ENCODE measurements at regions not wholly inside any gene's neighbourhood (a gene's known extent, or its start where the extent isn't known, plus 50 kb on each side); places are given as distances from the start of the nearest gene placed in this dataset.

GRCh38 chr12:34344851-34345522, 322.7 kb downstream of the ALG10 start:
- DNase-seq (ENCODE audit: low spot score), result no peak

GRCh38 chr12:34345801-34346200, 323.5 kb downstream of the ALG10 start:
- DNase-seq (ENCODE audit: low spot score), result no peak

DNA sequence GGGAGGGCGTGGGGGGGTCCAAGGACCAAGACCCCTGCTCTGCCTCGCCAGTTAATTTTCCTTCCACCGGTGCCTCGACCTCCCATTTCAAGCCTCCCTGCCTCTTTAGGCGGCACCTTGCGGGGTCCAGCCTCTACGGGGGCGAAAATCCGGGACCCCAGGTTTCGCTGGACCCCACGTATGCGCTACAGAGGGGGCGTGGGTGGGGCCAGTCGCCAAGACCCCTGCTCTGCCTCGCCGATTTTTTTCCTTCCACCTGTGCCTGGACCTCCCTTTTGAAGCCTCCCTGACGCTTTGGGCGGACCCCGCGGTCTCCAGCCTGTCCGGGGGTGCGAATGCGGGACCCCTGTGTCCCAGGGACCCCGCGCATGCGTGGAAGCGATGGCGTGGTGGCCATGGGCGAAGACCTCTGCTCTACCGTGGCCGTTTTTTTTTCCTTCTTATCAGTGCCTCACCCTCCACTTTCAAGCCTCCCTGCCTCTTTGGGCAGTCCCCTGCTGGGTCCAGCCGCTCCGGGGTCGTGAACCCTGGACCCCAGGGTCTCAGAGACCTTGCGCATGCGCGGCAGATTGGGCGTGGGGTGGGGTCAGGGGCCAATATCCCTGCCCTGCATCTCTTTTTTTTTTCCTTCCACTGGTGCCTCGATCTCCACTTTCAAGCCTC, 324.2 kb downstream of the ALG10 start:
- no peak for DNase-seq (ENCODE audit: low spot score)

GRCh38 chr12:34347367-34347766, 325.1 kb downstream of the ALG10 start:
- no peak for DNase-seq (ENCODE audit: low spot score)

DNA sequence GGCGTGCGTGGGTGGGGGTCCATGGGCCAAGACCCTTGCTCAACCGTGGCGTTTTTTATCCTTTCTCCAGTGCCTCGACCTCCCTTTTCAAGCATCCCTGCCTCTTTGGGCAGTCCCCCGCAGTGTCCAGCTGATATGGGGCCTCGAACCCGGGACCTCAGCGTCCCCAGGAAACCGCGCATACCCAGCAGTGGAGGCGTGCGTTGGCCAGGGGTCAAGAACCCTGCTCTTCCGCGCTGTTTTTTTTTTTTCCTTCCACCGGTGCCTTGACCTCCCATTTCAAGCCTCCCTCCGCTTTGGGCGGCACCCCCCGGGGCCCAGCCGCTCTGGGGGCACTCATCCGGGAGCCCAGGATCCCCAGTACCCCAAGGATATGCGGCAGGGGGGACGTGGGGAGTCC, 325.8 kb downstream of the ALG10 start:
- DNase-seq (ENCODE audit: low spot score), result no peak

DNA sequence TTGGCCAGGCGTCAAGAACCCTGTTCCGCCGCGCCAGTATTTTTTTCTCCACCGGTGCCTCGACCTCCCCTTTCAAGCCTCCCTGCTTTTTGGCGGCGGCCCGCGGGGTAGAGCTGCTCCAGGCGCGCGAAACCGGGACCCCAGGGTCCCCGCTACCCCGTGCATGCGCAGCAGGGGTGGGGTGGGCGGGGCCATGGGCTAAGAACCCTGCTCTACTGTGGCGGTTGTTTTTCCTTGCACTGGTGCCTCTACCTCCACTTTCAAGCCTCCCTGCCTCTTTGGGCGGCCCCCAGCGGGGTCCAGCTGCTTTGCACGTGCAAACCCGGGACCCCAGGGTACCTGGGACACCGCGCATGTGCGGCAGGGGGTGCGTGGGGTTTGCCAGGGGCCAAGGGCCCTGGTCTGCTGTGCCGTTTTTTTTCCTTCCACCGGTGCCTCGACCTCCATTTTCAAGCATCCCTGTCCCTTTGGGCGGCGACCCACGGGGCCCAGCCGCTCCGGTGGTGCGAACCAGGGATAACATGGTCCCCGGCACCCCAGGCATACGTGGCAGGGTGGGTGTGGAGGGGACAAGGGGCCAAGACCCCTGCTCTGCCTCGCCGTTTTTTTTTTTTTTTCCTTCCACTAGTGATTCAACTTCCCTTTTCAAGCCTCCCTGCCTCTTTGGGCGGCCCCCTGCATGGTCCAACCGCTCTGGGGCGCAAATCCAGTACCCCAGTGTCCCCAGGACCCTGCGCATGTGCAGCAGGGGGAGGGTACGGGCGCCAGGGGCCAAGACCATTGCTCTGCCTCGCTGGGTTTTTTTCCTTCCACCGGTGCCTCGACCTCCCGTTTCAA, 326.8 kb downstream of the ALG10 start:
- no peak for DNase-seq (ENCODE audit: low spot score)

DNA sequence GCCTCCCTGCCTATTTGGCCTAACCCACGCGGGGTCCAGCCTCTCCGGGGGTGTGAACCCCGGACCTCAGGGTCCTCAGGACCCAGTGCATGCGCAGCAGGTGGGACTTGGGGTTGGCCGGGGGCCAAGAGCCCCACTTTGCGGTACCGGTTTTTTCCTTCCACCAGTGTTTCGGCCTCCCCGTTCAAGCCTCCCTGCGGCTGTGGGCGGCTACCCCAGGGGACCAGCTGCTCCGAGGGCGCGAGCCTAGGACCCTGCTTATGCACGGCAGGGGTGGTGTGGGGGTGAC, 327.3 kb downstream of the ALG10 start:
- no peak for DNase-seq (ENCODE audit: low spot score)

- DNase-seq (ENCODE audit: low spot score), result no peak
Measured at GRCh38 chr12:34350092-34351041, 328.1 kb downstream of the ALG10 start.

GRCh38 chr12:34352098-34352497, 329.8 kb downstream of the ALG10 start:
- DNase-seq (ENCODE audit: low spot score), result no peak

DNA sequence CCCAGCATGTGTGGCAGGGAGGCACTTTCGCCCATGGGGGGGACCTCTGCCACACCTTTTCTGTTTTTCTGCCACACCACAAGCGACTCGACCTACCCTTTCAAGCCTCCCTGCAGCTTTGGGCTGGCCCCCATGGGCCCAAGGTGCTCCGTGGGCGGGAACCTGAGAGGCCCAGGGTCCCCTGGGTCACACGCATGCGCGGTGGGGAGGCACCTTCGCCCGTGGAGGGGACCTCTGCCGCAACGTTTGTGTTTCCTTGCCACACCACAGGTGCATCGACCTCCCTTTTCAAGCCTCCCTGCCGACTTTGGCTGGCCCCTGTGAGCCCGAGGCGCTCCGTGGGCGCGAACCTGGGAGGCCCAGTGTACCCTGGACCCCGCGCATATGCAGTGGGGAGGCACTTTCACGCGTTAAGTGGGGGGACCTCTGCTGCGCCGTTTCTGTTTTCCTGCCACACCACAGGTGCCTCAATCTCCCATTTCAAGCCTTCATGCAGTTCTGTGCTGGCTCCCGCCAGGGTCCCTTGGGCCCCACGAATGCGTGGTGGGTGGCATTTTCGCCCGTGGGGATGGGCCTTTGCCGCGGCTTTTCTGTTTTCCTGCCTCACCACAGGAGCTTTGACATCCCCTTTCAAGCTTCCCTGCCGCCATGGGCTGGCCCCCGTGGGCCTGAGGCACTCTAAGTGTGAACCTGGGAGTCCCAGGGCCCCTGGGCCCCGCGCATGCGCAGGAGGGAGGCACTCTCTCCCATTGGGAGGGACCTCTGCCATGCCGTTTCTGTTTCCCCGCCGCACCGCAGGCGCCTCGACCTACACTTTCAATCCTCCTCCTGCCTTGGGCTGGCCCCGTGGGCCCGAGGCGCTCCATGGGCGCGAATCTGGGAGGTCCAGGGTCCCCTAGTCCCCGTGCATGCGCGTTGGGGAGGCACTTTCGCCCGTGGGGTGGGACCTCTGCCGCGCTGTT, 332.2 kb downstream of the ALG10 start:
- DNase-seq (ENCODE audit: low spot score), result no peak

GRCh38 chr12:34356233-34356987, 334.1 kb downstream of the ALG10 start:
- DNase-seq (ENCODE audit: low spot score), result no peak

DNA sequence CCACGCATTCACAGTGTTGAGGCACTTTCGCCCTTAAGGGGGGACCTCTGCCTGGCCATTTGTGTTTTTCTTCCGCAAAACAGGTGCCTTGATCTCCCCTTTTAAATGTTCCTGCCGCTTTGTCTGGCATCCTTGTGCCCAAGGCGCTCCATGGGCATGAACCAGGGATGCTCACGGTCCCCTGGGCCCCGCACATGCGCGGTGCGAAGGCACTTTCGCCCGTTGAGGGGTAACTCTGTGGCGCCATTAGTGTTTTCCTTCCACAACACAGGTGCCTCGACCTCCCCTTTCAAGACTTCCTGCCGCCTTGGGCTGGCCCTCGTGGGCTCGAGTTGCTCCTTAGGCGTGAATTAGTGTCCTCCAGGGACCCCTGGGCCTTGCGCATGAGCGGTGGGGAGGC, 335.5 kb downstream of the ALG10 start:
- no peak for DNase-seq (ENCODE audit: low spot score)

DNA sequence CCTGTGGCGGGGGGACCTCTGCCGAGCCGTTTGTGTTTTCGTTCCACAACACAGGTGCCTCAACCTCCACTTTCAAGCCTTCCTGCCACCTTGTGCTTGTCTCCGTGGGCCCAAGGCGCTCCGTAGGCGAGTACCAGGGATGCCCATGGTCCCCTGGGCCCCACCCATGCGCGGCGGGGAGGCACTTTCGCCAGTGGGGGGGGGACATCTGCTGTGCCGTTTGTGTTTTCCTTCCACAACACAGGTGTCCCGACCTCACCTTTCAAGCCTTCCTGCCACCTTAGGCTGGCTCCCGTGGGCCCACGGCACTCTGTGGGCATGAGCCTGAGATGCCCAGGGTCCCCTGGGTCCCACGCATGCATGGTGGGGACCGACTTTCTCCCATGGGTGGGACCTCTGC, 335.9 kb downstream of the ALG10 start:
- no peak for DNase-seq (ENCODE audit: low spot score)

- no peak for DNase-seq (ENCODE audit: low spot score)
Measured at GRCh38 chr12:34361721-34362316, 339.5 kb downstream of the ALG10 start.

DNA sequence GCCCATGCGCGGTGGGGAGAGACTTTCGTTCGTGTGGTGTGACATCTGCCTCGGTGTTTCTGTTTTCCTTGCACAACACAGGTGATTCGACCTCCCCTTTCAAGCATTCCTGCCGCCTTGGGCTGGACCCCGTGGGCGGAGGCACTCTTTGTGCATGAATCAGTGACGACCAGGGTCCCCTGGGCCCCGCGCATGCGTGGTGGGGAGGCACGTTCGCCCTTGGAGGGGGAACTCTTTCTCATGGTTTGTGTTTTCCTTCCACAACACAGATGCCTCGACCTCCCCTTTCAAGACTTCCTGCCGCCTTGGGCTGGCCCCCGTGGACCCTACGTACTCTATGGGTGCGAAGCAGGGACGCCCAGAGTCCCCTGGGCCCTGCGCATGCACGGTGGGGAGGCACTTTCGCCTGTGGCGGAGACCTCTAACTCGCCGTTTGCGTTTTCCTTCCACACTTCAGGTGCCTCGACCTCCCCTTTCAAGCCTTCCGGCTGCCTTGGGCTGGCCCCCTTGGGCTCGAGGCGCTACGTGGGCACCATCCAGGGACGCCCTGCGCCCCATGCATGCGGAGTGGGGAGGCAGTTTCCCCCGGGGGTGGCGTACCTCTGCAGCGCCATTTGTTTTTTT, 340.9 kb downstream of the ALG10 start:
- no peak for DNase-seq (ENCODE audit: low spot score)

DNA sequence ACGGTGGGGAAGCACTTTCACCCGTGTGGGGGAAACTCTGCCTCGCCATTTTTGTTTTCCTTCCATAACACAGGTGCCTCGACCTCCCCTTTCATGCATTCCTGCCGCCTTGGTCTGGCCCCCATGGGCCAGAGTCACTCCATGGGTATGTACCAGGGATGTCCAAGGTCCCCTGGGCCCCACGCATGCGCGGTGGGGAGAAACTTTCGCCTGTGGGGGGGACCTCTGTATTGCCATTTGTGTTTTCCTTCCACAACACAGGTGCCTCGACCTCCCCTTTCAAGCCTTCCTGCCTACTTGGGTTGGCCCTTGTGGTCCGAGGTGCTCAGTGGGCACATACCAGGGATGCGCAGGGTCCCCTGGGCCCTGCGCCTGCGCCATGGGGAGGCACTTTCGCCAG, 345.8 kb downstream of the ALG10 start:
- DNase-seq (ENCODE audit: low spot score), result no peak

- no peak for DNase-seq (ENCODE audit: low spot score)
Measured at GRCh38 chr12:34371050-34371449, 348.8 kb downstream of the ALG10 start.

GRCh38 chr12:34372003-34372402, 349.7 kb downstream of the ALG10 start:
- DNase-seq (ENCODE audit: low spot score), result no peak

DNA sequence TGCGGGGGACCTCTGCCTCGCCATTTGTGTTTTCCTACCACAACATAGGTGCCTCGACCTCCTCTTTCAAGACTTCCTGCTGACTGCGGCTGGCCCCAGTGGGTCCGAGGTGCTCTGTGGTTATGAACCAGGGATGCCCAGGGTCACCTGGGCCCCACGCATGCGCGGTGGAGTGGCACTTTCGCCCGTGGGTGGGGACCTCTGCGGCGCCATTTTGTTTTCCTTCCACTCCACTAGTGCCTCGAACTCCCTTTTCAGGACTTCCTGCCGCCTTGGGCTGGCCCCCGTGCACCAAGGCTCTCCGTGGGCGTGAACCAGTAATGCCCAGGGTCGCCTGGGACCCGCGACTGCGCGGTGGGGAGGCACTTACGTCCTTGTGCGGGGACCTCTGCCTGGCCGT, 351.6 kb downstream of the ALG10 start:
- no peak for DNase-seq (ENCODE audit: low spot score)
